SK-N-SH (cell line): ENCODE measurements at regions not wholly inside any gene's neighbourhood (a gene's known extent, or its start where the extent isn't known, plus 50 kb on each side); places are given as distances from the start of the nearest gene placed in this dataset.

Experiments used
- CHD2 ChIP-seq: fragments of 150-350 bp; IDR thresholded peaks from 2 replicates; pipeline ENCODE4 v1.6.1; 2018; ENCODE audit warnings: low read length; ENCODE audit not compliant: partially characterized antibody
- CTCF ChIP-seq: fragments of 200-600 bp; sonication (generic); IDR thresholded peaks from 2 replicates; pipeline ENCODE4 v1.6.1; 2017; ENCODE audit warnings: antibody characterized with exemption, mild to moderate bottlenecking, moderate library complexity
- EZH2phosphoT487 ChIP-seq: fragments of 200-600 bp; sonication (generic); IDR thresholded peaks from 2 replicates; pipeline ENCODE4 v1.6.1; 2017; ENCODE audit warnings: low read depth, mixed run types, mild to moderate bottlenecking, antibody characterized with exemption, moderate library complexity, borderline replicate concordance
- JUND ChIP-seq: IDR thresholded peaks from 2 replicates; pipeline ENCODE4 v1.4.0; 2012
- MAX ChIP-seq: IDR thresholded peaks from 2 replicates; pipeline ENCODE4 v1.4.0; 2012; ENCODE audit warnings: low read depth
- POLR2AphosphoS5 ChIP-seq: IDR thresholded peaks from 2 replicates; pipeline ENCODE4 v1.6.1; 2012; ENCODE audit warnings: low read depth, low read length
- REST ChIP-seq: IDR thresholded peaks from 2 replicates; pipeline ENCODE4 v1.6.1; 2012; ENCODE audit warnings: mild to moderate bottlenecking, low read depth, low read length, moderate library complexity
- RFX5 ChIP-seq: IDR thresholded peaks from 2 replicates; pipeline ENCODE4 v1.6.1; 2012; ENCODE audit warnings: mild to moderate bottlenecking, improper control_type of control experiment, low read length
- TAF1 ChIP-seq: IDR thresholded peaks from 2 replicates; pipeline ENCODE4 v1.6.1; 2012; ENCODE audit warnings: low read depth, mild to moderate bottlenecking, low read length, moderate library complexity, borderline replicate concordance
- TEAD4 ChIP-seq: IDR thresholded peaks from 2 replicates; pipeline ENCODE4 v1.4.0; 2012; ENCODE audit warnings: mild to moderate bottlenecking, borderline replicate concordance; ENCODE audit not compliant: insufficient read depth
- YY1 ChIP-seq: IDR thresholded peaks from 2 replicates; pipeline ENCODE4 v1.4.0; 2012; ENCODE audit warnings: low read depth, mild to moderate bottlenecking

GRCh38 chr2:220509096-220509757 lies 881.8 kb downstream of the SLC4A3 start:
- no peak for TF ChIP-seq CTCF
- no peak for TF ChIP-seq POLR2AphosphoS5
- TF ChIP-seq YY1: no peak
- no peak for TF ChIP-seq TEAD4
- no peak for TF ChIP-seq JUND
- TF ChIP-seq REST: no peak
- no peak for TF ChIP-seq MAX
- TF ChIP-seq CHD2: no peak
- TF ChIP-seq TAF1: no peak
- TF ChIP-seq EZH2phosphoT487: no peak
- no peak for TF ChIP-seq RFX5
